OCI-LY1 (cell line): ENCODE measurements at regions not wholly inside any gene's neighbourhood (a gene's known extent, or its start where the extent isn't known, plus 50 kb on each side); places are given as distances from the start of the nearest gene placed in this dataset.

ENCODE experiments used
- H2AFZ ChIP-seq: fragments of 200-600 bp; sonication (generic), shearing (Covaris generic); 2 replicates; pipeline ENCODE4 v1.6.0; 2014; ENCODE audit warnings: antibody characterized with exemption, mild to moderate bottlenecking, low read length
- H3F3A ChIP-seq: fragments of 200-600 bp; sonication (generic), shearing (Covaris generic); 2 replicates; pipeline ENCODE4 v1.6.0; 2014; ENCODE audit warnings: mild to moderate bottlenecking, antibody characterized with exemption, low read length, moderate library complexity; ENCODE audit not compliant: insufficient read depth
- H3K27ac ChIP-seq: fragments of 200-600 bp; sonication (generic); 2 replicates; pipeline ENCODE4 v1.5.1; 2014; ENCODE audit warnings: low read length, mixed run types, mild to moderate bottlenecking, low read depth; ENCODE audit not compliant: poor library complexity, severe bottlenecking
- H3K27me3 ChIP-seq: fragments of 200-600 bp; sonication (generic); 2 replicates; pipeline ENCODE4 v1.6.0; 2014; ENCODE audit warnings: antibody characterized with exemption, mild to moderate bottlenecking, low read length, moderate library complexity; ENCODE audit not compliant: insufficient read depth
- H3K36me3 ChIP-seq: fragments of 200-600 bp; sonication (generic); 2 replicates; pipeline ENCODE4 v1.6.1; 2014; ENCODE audit warnings: mild to moderate bottlenecking, antibody characterized with exemption, low read length, moderate library complexity, mixed read lengths; ENCODE audit not compliant: insufficient read depth
- H3K4me1 ChIP-seq: fragments of 200-600 bp; sonication (generic); 2 replicates; pipeline ENCODE4 v1.5.1; 2014; ENCODE audit warnings: mild to moderate bottlenecking, low read length, moderate library complexity; ENCODE audit not compliant: insufficient read depth, severe bottlenecking
- H3K4me2 ChIP-seq: fragments of 200-600 bp; sonication (generic), shearing (Covaris generic); 2 replicates; pipeline ENCODE4 v1.6.1; 2014; ENCODE audit warnings: low read length
- H3K4me3 ChIP-seq: fragments of 200-600 bp; sonication (generic); 2 replicates; pipeline ENCODE4 v1.5.1; 2014; ENCODE audit warnings: low read length, low read depth, mild to moderate bottlenecking, mixed read lengths; ENCODE audit not compliant: poor library complexity, severe bottlenecking
- H3K79me2 ChIP-seq: fragments of 200-600 bp; shearing (Covaris generic); 2 replicates; pipeline ENCODE4 v1.6.1; 2016; ENCODE audit warnings: mixed run types, low read length, mixed read lengths; ENCODE audit not compliant: insufficient read depth
- H3K9ac ChIP-seq: fragments of 200-600 bp; sonication (generic), shearing (Covaris generic); 2 replicates; pipeline ENCODE4 v1.6.1; 2014; ENCODE audit warnings: mild to moderate bottlenecking, low read length, mixed read lengths
- H3K9me2 ChIP-seq: fragments of 200-600 bp; sonication (generic), shearing (Covaris generic); 2 replicates; pipeline ENCODE4 v1.6.1; 2014; ENCODE audit warnings: low read depth, mild to moderate bottlenecking, low read length, mixed read lengths
- H3K9me3 ChIP-seq: fragments of 200-600 bp; shearing (Covaris generic); 2 replicates; pipeline ENCODE4 v1.6.1; 2014; ENCODE audit warnings: low read length, mixed read lengths
- H4K20me1 ChIP-seq: fragments of 200-600 bp; sonication (generic), shearing (Covaris generic); 2 replicates; pipeline ENCODE4 v1.6.0; 2016; ENCODE audit warnings: mild to moderate bottlenecking, low read length; ENCODE audit not compliant: insufficient read depth
- EZH2 ChIP-seq: fragments of 200-600 bp; sonication (generic), shearing (Covaris generic); IDR thresholded peaks from 2 replicates; pipeline ENCODE4 v1.8.0; 2017; ENCODE audit warnings: borderline replicate concordance, mixed run types, mild to moderate bottlenecking, antibody characterized with exemption, low read length, moderate library complexity, mixed read lengths
- TF ChIP-seq, protein P1 (sequence below): fragments of 200-600 bp; sonication (generic), shearing (Covaris generic); IDR thresholded peaks from 2 replicates; pipeline ENCODE4 v1.5.1; 2017; ENCODE audit warnings: mild to moderate bottlenecking, antibody characterized with exemption, low read length, moderate library complexity, mixed read lengths

DNA sequence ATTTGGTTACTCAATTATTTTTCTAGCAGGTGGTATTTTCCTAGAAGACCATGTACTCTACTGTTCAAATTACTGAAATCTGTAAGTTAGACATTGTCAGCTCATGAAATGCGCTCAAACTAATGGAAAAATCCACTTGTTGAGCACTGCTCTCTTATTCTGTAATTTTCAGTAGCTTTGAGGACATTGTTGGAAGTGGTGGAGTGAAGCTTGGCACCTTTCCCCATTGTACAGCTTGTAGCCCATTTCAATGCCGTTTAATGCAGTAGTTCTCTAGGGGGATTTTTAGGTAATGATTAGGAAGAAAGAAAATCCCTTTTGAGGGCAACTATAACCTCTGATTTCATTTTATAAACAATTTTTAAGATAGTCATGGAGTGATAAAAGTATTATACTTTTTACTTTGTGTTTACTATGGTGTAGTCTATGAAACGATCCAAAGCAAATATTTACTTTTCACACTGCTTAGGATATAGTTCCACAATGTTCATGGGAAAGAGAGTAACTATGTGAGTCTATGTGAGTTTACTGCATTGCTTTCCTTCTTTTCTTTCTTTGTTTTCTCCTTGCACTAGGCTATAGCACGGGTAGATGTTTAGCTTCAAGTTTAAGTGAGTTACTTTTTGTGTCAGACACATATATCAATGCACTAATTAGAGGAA lies 165.8 kb upstream of the ANKH start:
- Histone ChIP-seq H3K27me3 (no peaks in the 10 kb centered on the region), H3K9ac (no peak overlapping the region), H2AFZ (no peak overlapping the region), H3K9me2 (no peaks in the 10 kb centered on the region), H3K9me3 (no peaks in the 10 kb centered on the region), H3K4me1 (no peaks in the 10 kb centered on the region), H3K79me2 (no peaks in the 10 kb centered on the region), H3K27ac (no peak overlapping the region), H3F3A (no peaks in the 10 kb centered on the region), H3K4me2 (no peak overlapping the region), H4K20me1 (no peaks in the 10 kb centered on the region), H3K36me3 (no peaks in the 10 kb centered on the region), H3K4me3 (no peak overlapping the region)
- no peak for TF ChIP-seq EZH2
- TF ChIP-seq, protein P1, sequence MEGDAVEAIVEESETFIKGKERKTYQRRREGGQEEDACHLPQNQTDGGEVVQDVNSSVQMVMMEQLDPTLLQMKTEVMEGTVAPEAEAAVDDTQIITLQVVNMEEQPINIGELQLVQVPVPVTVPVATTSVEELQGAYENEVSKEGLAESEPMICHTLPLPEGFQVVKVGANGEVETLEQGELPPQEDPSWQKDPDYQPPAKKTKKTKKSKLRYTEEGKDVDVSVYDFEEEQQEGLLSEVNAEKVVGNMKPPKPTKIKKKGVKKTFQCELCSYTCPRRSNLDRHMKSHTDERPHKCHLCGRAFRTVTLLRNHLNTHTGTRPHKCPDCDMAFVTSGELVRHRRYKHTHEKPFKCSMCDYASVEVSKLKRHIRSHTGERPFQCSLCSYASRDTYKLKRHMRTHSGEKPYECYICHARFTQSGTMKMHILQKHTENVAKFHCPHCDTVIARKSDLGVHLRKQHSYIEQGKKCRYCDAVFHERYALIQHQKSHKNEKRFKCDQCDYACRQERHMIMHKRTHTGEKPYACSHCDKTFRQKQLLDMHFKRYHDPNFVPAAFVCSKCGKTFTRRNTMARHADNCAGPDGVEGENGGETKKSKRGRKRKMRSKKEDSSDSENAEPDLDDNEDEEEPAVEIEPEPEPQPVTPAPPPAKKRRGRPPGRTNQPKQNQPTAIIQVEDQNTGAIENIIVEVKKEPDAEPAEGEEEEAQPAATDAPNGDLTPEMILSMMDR = no peak

DNA sequence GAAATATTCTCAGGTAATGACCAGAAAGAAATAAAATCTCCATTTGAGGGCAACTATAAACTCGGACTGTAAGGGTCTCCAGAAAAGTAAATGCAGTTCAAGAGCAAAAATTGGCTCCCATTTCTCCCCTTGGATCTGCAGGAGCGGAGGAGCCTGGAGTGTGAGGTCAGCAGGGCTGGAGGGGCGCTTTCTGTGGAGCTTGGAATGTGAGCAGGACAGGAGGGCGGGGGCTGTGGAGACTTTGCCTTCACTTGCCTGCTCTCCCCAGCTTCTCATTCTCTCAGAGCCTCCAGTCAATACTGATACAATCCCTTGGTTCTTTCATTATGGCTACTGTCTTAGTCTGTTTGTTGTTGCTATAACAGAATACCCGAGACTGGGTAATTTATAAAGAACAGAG lies 162.8 kb upstream of the ANKH start:
- Histone ChIP-seq H3K27me3 (no peaks in the 10 kb centered on the region), H3K4me2 (no peak overlapping the region), H3K9ac (no peak overlapping the region), H4K20me1 (no peaks in the 10 kb centered on the region), H2AFZ (no peak overlapping the region), H3K4me3 (no peak overlapping the region), H3K36me3 (no peaks in the 10 kb centered on the region), H3F3A (no peaks in the 10 kb centered on the region), H3K79me2 (no peaks in the 10 kb centered on the region), H3K9me3 (no peaks in the 10 kb centered on the region), H3K27ac (no peak overlapping the region), H3K4me1 (no peaks in the 10 kb centered on the region), H3K9me2 (no peaks in the 10 kb centered on the region)
- TF ChIP-seq, protein P1 = no peak
- no peak for TF ChIP-seq EZH2

DNA sequence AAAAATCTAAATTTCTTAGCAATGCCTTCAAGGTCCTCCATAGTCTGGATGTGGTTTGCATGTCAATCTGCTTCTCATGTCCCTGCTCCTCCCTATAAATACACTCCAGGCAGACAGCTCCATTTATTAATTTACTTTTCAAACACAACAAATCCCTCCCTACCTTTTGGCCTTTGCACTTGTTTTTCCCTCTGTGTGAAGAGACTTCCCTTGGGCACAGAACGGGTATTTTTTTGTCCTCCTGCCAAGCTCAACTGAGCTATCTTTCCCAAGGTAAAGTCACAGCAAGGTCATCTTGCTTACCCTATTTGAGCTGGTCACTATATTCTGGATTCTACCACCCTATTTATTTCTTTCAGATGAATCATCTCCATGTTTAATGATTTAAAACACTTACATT lies 159.6 kb upstream of the ANKH start:
- H3K79me2 ChIP-seq = no peaks in the 10 kb centered on the region
- no peaks in the 10 kb centered on the region for H3K27me3 ChIP-seq
- no peaks in the 10 kb centered on the region for H4K20me1 ChIP-seq
- no peak overlapping the region for H3K27ac ChIP-seq
- H3K36me3 ChIP-seq = no peaks in the 10 kb centered on the region
- TF ChIP-seq, protein P1 = no peak
- TF ChIP-seq EZH2 = no peak
- no peak overlapping the region for H3K4me2 ChIP-seq
- H3K9ac ChIP-seq = no peak overlapping the region
- H3F3A ChIP-seq = no peaks in the 10 kb centered on the region
- H3K4me1 ChIP-seq = no peaks in the 10 kb centered on the region
- H3K9me2 ChIP-seq = no peaks in the 10 kb centered on the region
- H2AFZ ChIP-seq = no peak overlapping the region
- H3K4me3 ChIP-seq = no peak overlapping the region
- no peaks in the 10 kb centered on the region for H3K9me3 ChIP-seq
